H1 (cell line): ENCODE measurements at regions not wholly inside any gene's neighbourhood (a gene's known extent, or its start where the extent isn't known, plus 50 kb on each side); places are given as distances from the start of the nearest gene placed in this dataset.

Experiments
- CTCF ChIA-PET: fragments of 300-600 bp; sonication (Branson Sonifier 250); formaldehyde crosslinking; loops from one replicate; lab custom pipeline; 2021; ENCODE audit not compliant: partially characterized antibody; lab: Charles Lee
- POLR2A ChIA-PET: fragments of 300-600 bp; sonication (Branson Sonifier 250); formaldehyde crosslinking; loops from one replicate; lab custom pipeline; 2021; ENCODE audit warnings: inconsistent platforms; ENCODE audit not compliant: partially characterized antibody; lab: Charles Lee
- DNase-seq, 2 experiments: peaks; one replicate each; pipeline versions ENCODE4 v3.0.0 to v3.0.0-alpha.2; 2010 to 2022; ENCODE audit warnings: low spot score in 2 of 2, low read depth in 1 of 2, mixed read lengths in 1 of 2
- FAIRE-seq: peaks from 2 replicates; lab custom pipeline; 2011; peaks lifted over from hg19 to GRCh38; lab: Jason Lieb, UNC
- H2AFZ ChIP-seq: 2 replicates; pipeline ENCODE4 v1.8.1; 2012; ENCODE audit warnings: low read length, inconsistent platforms
- H2AK5ac ChIP-seq: 2 replicates; pipeline ENCODE4 v1.6.1; 2013; ENCODE audit warnings: low read depth, low read length
- H2BK120ac ChIP-seq: replicated peaks from 2 replicates; pipeline ENCODE3; 2013; ENCODE audit warnings: low read depth, low read length, inconsistent platforms
- H2BK12ac ChIP-seq: 2 replicates; pipeline ENCODE4 v1.6.1; 2013; ENCODE audit warnings: low read depth, low read length
- H2BK15ac ChIP-seq: 2 replicates; pipeline ENCODE4 v1.6.1; 2013; ENCODE audit warnings: low read length
- H2BK20ac ChIP-seq: 2 replicates; pipeline ENCODE4 v1.6.1; 2013; ENCODE audit warnings: low read length
- H2BK5ac ChIP-seq: 2 replicates; pipeline ENCODE4 v1.6.1; 2013; ENCODE audit warnings: low read depth, low read length
- H3K14ac ChIP-seq: 2 replicates; pipeline ENCODE4 v1.6.1; 2013; ENCODE audit warnings: inconsistent platforms; ENCODE audit not compliant: insufficient read length
- H3K18ac ChIP-seq: 2 replicates; pipeline ENCODE4 v1.6.1; 2013; ENCODE audit warnings: low read length; ENCODE audit errors: extremely low read depth
- H3K23ac ChIP-seq: 2 replicates; pipeline ENCODE4 v1.6.1; 2013; ENCODE audit warnings: inconsistent platforms; ENCODE audit not compliant: insufficient read length
- H3K23me2 ChIP-seq: 2 replicates; pipeline ENCODE4 v1.6.1; 2013; ENCODE audit warnings: low read depth, low read length
- H3K27ac ChIP-seq: 2 replicates; pipeline ENCODE4 v1.6.1; 2011; ENCODE audit warnings: low read depth, low read length, inconsistent platforms
- H3K27me3 ChIP-seq, 4 experiments: replicated peaks in 1 of 4; 1 replicate in 1 of 4; 2 replicates in 3 of 4; pipeline versions ENCODE4 v1.6.1 to v1.8.1; 2011 to 2013; ENCODE audit warnings: low read length in 3 of 4, mild to moderate bottlenecking in 3 of 4, inconsistent platforms in 2 of 4, mixed read lengths in 2 of 4, moderate library complexity in 1 of 4; ENCODE audit not compliant: control insufficient read depth in 3 of 4, insufficient read depth in 3 of 4; ENCODE audit errors: extremely low read depth in 1 of 4
- H3K36me3 ChIP-seq, 4 experiments: 2 replicates each; pipeline versions ENCODE4 v1.6.1 to v1.8.1; 2011 to 2013; ENCODE audit warnings: mild to moderate bottlenecking in 4 of 4, low read length in 3 of 4, moderate library complexity in 2 of 4, control low read depth in 1 of 4, inconsistent platforms in 1 of 4; ENCODE audit not compliant: insufficient read depth in 4 of 4, control insufficient read depth in 2 of 4
- H3K4ac ChIP-seq: replicated peaks from 2 replicates; pipeline ENCODE3; 2013; ENCODE audit warnings: low read length, low read depth, mixed read lengths, inconsistent platforms; ENCODE audit not compliant: insufficient read length
- H3K4me1 ChIP-seq, 4 experiments: replicated peaks in 1 of 4; 1 replicate in 1 of 4; 2 replicates in 3 of 4; pipeline versions ENCODE4 v1.6.1 to v1.8.1; 2011 to 2013; ENCODE audit warnings: low read length in 3 of 4, inconsistent platforms in 2 of 4, mixed read lengths in 1 of 4; ENCODE audit not compliant: insufficient read depth in 4 of 4, control insufficient read depth in 3 of 4
- H3K4me2 ChIP-seq, 2 experiments: 2 replicates each; pipeline versions ENCODE4 v1.6.1 to v1.8.1; 2011 to 2013; ENCODE audit warnings: low read depth in 2 of 2, low read length in 2 of 2, control low read depth in 1 of 2, inconsistent platforms in 1 of 2, mild to moderate bottlenecking in 1 of 2; ENCODE audit not compliant: insufficient read depth in 1 of 2
- H3K4me3 ChIP-seq, 4 experiments: fragments of 200-600, 300-600 bp in 1 of 4; sonication (generic), shearing (Covaris generic), sonication (Bioruptor Twin) in 1 of 4; 2 replicates each; pipeline versions ENCODE4 v1.5.1 to v1.8.1; 2011 to 2016; ENCODE audit warnings: low read length in 4 of 4, low read depth in 3 of 4, control low read depth in 2 of 4, inconsistent platforms in 2 of 4, mild to moderate bottlenecking in 2 of 4, mixed read lengths in 1 of 4, moderate library complexity in 1 of 4; ENCODE audit not compliant: insufficient read depth in 2 of 4; ENCODE audit errors: extremely low read depth in 1 of 4
- H3K56ac ChIP-seq: replicated peaks from 2 replicates; pipeline ENCODE3; 2013; ENCODE audit warnings: low read depth, mild to moderate bottlenecking, mixed read lengths, low read length, inconsistent platforms; ENCODE audit not compliant: insufficient read length
- H3K79me1 ChIP-seq: 2 replicates; pipeline ENCODE4 v1.6.1; 2013; ENCODE audit warnings: low read depth, low read length, control low read depth
- H3K79me2 ChIP-seq, 2 experiments: 2 replicates each; pipeline versions ENCODE4 v1.6.1 to v1.8.1; 2012 to 2013; ENCODE audit warnings: low read length in 2 of 2, mild to moderate bottlenecking in 2 of 2, inconsistent platforms in 1 of 2; ENCODE audit not compliant: insufficient read depth in 2 of 2, control insufficient read depth in 1 of 2
- H3K9ac ChIP-seq, 4 experiments: replicated peaks in 1 of 4; 1 replicate in 1 of 4; 2 replicates in 3 of 4; pipeline versions ENCODE4 v1.6.1 to v1.8.1; 2011 to 2013; ENCODE audit warnings: low read depth in 3 of 4, low read length in 3 of 4, control low read depth in 2 of 4, mild to moderate bottlenecking in 2 of 4, moderate library complexity in 2 of 4, inconsistent platforms in 1 of 4; ENCODE audit errors: extremely low read depth in 1 of 4
- H3K9me3 ChIP-seq, 2 experiments: 2 replicates each; pipeline versions ENCODE4 v1.6.1 to v1.8.1; 2012 to 2013; ENCODE audit warnings: mild to moderate bottlenecking in 2 of 2, moderate library complexity in 2 of 2, control low read depth in 1 of 2, inconsistent platforms in 1 of 2, low read depth in 1 of 2, low read length in 1 of 2, mixed read lengths in 1 of 2; ENCODE audit not compliant: insufficient read depth in 2 of 2
- H4K20me1 ChIP-seq, 2 experiments: replicated peaks in 1 of 2; 2 replicates each; pipeline versions ENCODE3 to v1.8.1; 2011 to 2013; ENCODE audit warnings: inconsistent platforms in 2 of 2, low read length in 2 of 2, mild to moderate bottlenecking in 1 of 2; ENCODE audit not compliant: insufficient read depth in 2 of 2, control insufficient read depth in 1 of 2
- H4K5ac ChIP-seq: 2 replicates; pipeline ENCODE4 v1.6.1; 2013; ENCODE audit warnings: low read length, low read depth, mixed read lengths, inconsistent platforms; ENCODE audit not compliant: insufficient read length
- H4K8ac ChIP-seq: 2 replicates; pipeline ENCODE4 v1.8.0; 2013; ENCODE audit warnings: mild to moderate bottlenecking, moderate library complexity, low read length, inconsistent platforms; ENCODE audit not compliant: insufficient read depth; ENCODE audit errors: extremely low read depth
- H4K91ac ChIP-seq: replicated peaks from 2 replicates; pipeline ENCODE3; 2013; ENCODE audit warnings: low read length, mixed read lengths, inconsistent platforms; ENCODE audit not compliant: insufficient read length
- EGR1 ChIP-seq: IDR thresholded peaks from 2 replicates; pipeline ENCODE4 v1.6.1; 2011; ENCODE audit warnings: low read depth, low read length, borderline replicate concordance
- GTF2F1 ChIP-seq: IDR thresholded peaks from 2 replicates; pipeline ENCODE4 v1.6.1; 2012; ENCODE audit warnings: low read depth, low read length, improper control_type of control experiment, borderline replicate concordance
- HDAC2 ChIP-seq, 2 experiments: fragments of 300-600 bp in 1 of 2; sonication (generic) in 1 of 2; IDR thresholded peaks; 2 replicates each; pipeline ENCODE4 v1.6.1; 2011 to 2012; ENCODE audit warnings: low read depth in 2 of 2, low read length in 2 of 2, mild to moderate bottlenecking in 2 of 2, moderate library complexity in 2 of 2, borderline replicate concordance in 1 of 2, inconsistent platforms in 1 of 2
- KDM5A ChIP-seq: fragments of 200-600 bp; IDR thresholded peaks from 2 replicates; pipeline ENCODE4 v1.7.1; 2012; ENCODE audit warnings: mild to moderate bottlenecking, low read length, inconsistent platforms, mixed read lengths
- NANOG ChIP-seq: IDR thresholded peaks from 2 replicates; pipeline ENCODE4 v1.6.1; 2011; ENCODE audit warnings: low read length, low read depth, mild to moderate bottlenecking, inconsistent platforms; ENCODE audit not compliant: insufficient read depth, poor library complexity, severe bottlenecking
- TAF7 ChIP-seq: optimal IDR thresholded peaks from 2 replicates; pipeline ENCODE3; 2011; ENCODE audit warnings: low read depth, mild to moderate bottlenecking, inconsistent platforms, low read length, moderate library complexity, borderline replicate concordance
- WGBS, 2 experiments: shearing (Covaris generic) in 1 of 2; methylation state at CpG; one replicate each; pipeline versions ENCODE4 v1.1.6 to v1.1.7; 2013 to 2015; ENCODE audit warnings: low lambda C conversion rate in 2 of 2, mixed read lengths in 2 of 2, inconsistent platforms in 1 of 2, low coverage in 1 of 2, missing lambda C conversion rate in 1 of 2; ENCODE audit not compliant: insufficient replicate concordance in 2 of 2, insufficient coverage in 1 of 2, insufficient read length in 1 of 2; ENCODE audit errors: extremely low coverage in 1 of 2, missing lambda C conversion rate in 1 of 2; 5-methylcytosine and 5-hydroxymethylcytosine counted together

GRCh38 chr2:100658017-100658416 lies 95.2 kb downstream of the PDCL3 start:
- Histone ChIP-seq H3K79me2 (no peaks in the 10 kb centered on the region), H2AK5ac (no peak overlapping the region), H4K8ac (no peak overlapping the region), H3K79me1 (no peaks in the 10 kb centered on the region), H3K4me1 (no peaks in the 10 kb centered on the region), H3K14ac (no peak overlapping the region), H3K4me2 (no peak overlapping the region), H4K5ac (no peak overlapping the region), H3K56ac (no peak overlapping the region), H2BK12ac (no peak overlapping the region), H3K27me3 (no peaks in the 10 kb centered on the region), H2BK20ac (no peak overlapping the region), H3K27ac (no peak overlapping the region), H2BK5ac (no peak overlapping the region), H3K9me3 (no peaks in the 10 kb centered on the region; a peak in 1 of 4 replicates), H4K20me1 (no peaks in the 10 kb centered on the region), H2AFZ (no peak overlapping the region), H3K23me2 (no peaks in the 10 kb centered on the region), H3K18ac (no peak overlapping the region), H3K23ac (no peak overlapping the region), H3K4ac (no peak overlapping the region), H3K9ac (no peak overlapping the region), H3K4me3 (no peak overlapping the region), H2BK15ac (no peak overlapping the region), H4K91ac (no peak overlapping the region), H2BK120ac (no peak overlapping the region), H3K36me3 (no peaks in the 10 kb centered on the region)
- CTCF ChIA-PET: interaction anchor here (0.8 kb wide), 1 partner anchor 17 kb away, joined by 3 read pairs; no protein-coding TSS in a partner anchor
- TF ChIP-seq GTF2F1 (no peak), HDAC2 (IDR thresholded peaks at IDR 0.05; ENCODE audit: borderline replicate concordance in 1 of 2, low read depth in 2 of 2, low read length in 2 of 2) (no peak), TAF7 (no peak), KDM5A (no peak), EGR1 (no peak), NANOG (no peak)
- no peak for DNase-seq
- 78% methylated on average over 4 of the region's 4 CpGs; no CpG with 5 or more reads in 1 of the 2 experiments for WGBS, 2 experiments
- POLR2A ChIA-PET: no interaction called here
- FAIRE-seq: no peak
